B cell (primary cell): ENCODE measurements at regions not wholly inside any gene's neighbourhood (a gene's known extent, or its start where the extent isn't known, plus 50 kb on each side); places are given as distances from the start of the nearest gene placed in this dataset.

Experiments used
- ATAC-seq: fragments of 200-7000 bp; cut with Tn5 transposase; one replicate; pipeline ENCODE4 v1.10.0; 2021; ENCODE audit warnings: low read depth, mild to moderate bottlenecking, moderate number of reproducible peaks, moderate library complexity
- CTCF ChIA-PET: fragments of 350-600 bp; sonication (Branson Sonifier 250); formaldehyde crosslinking; loops from one replicate; lab custom pipeline; 2021; ENCODE audit warnings: antibody characterized with exemption, inconsistent platforms; lab: Charles Lee
- POLR2A ChIA-PET: fragments of 350-600 bp; sonication (Branson Sonifier 250); formaldehyde crosslinking; loops from one replicate; lab custom pipeline; 2021; ENCODE audit warnings: antibody characterized with exemption; lab: Charles Lee
- DNase-seq: peaks from one replicate; pipeline ENCODE4 v3.0.0; 2013
- H2AFZ ChIP-seq: 2 replicates; pipeline ENCODE4 v1.6.1; 2012; ENCODE audit warnings: mild to moderate bottlenecking, low read depth, low read length; ENCODE audit not compliant: insufficient read depth, poor library complexity, severe bottlenecking
- H3K27ac ChIP-seq, 2 donors: 1 replicate in 1 of 2; 2 replicates in 1 of 2; pipeline ENCODE4 v1.5.1; 2012 to 2013; ENCODE audit warnings: low read length in 2 of 2, mild to moderate bottlenecking in 2 of 2, moderate library complexity in 1 of 2
- H3K27me3 ChIP-seq, 4 experiments: fragments of 200-600 bp in 1 of 4; sonication (generic) in 1 of 4; replicated peaks in 1 of 4; 1 replicate in 2 of 4; 2 replicates in 2 of 4; pipeline versions ENCODE4 v1.6.1 to v1.7.0; 2013 to 2016; ENCODE audit warnings: low read length in 3 of 4, mild to moderate bottlenecking in 2 of 4, mixed read lengths in 1 of 4, moderate library complexity in 1 of 4; ENCODE audit not compliant: insufficient read depth in 4 of 4, control insufficient read depth in 3 of 4; ENCODE audit errors: control extremely low read depth in 1 of 4
- H3K36me3 ChIP-seq, 2 experiments: replicated peaks in 1 of 2; 1 replicate in 1 of 2; 2 replicates in 1 of 2; pipeline versions ENCODE4 v1.6.1 to v1.7.1; 2013; ENCODE audit warnings: low read length in 1 of 2; ENCODE audit not compliant: insufficient read depth in 2 of 2, control insufficient read depth in 1 of 2; ENCODE audit errors: control extremely low read depth in 1 of 2, extremely low read depth in 1 of 2
- H3K4me1 ChIP-seq, 2 donors: fragments of 200-600 bp in 1 of 2; sonication (generic) in 1 of 2; 1 replicate in 1 of 2; 2 replicates in 1 of 2; pipeline versions ENCODE4 v1.5.1 to v1.6.1; 2013 to 2017; ENCODE audit warnings: low read length in 2 of 2; ENCODE audit not compliant: control insufficient read depth in 2 of 2, insufficient read depth in 2 of 2
- H3K4me2 ChIP-seq: replicated peaks from 2 replicates; pipeline ENCODE3; 2012; ENCODE audit warnings: mild to moderate bottlenecking, low read depth, low read length; ENCODE audit not compliant: poor library complexity, severe bottlenecking
- H3K4me3 ChIP-seq, 5 experiments: fragments of 200-600 bp in 1 of 5; sonication (generic) in 1 of 5; 1 replicate in 3 of 5; 2 replicates in 2 of 5; pipeline versions ENCODE4 v1.5.1 to v1.7.0; 2011 to 2016; ENCODE audit warnings: low read length in 4 of 5, mild to moderate bottlenecking in 4 of 5, low read depth in 2 of 5, control low read depth in 1 of 5, moderate library complexity in 1 of 5; ENCODE audit not compliant: insufficient read depth in 1 of 5; ENCODE audit errors: control extremely low read depth in 1 of 5, extremely low read depth in 1 of 5
- H3K79me2 ChIP-seq: fragments of 200-600 bp; sonication (generic); one replicate; pipeline ENCODE4 v1.6.0; 2016; ENCODE audit warnings: low read length; ENCODE audit not compliant: control insufficient read depth, insufficient read depth
- H3K9ac ChIP-seq: fragments of 200-600 bp; sonication (generic); 2 replicates; pipeline ENCODE4 v1.6.1; 2017; ENCODE audit warnings: mild to moderate bottlenecking, low read length, moderate library complexity
- H3K9me3 ChIP-seq, 3 donors: one replicate each; pipeline versions ENCODE4 v1.6.1 to v1.7.1; 2013; ENCODE audit warnings: low read length in 2 of 3; ENCODE audit not compliant: control insufficient read depth in 2 of 3, insufficient read depth in 1 of 3; ENCODE audit errors: control extremely low read depth in 1 of 3
- H4K20me1 ChIP-seq: 2 replicates; pipeline ENCODE4 v1.6.0; 2012; ENCODE audit warnings: mild to moderate bottlenecking, low read length; ENCODE audit not compliant: insufficient read depth, control insufficient read depth, poor library complexity, severe bottlenecking
- H3K27ac Mint-ChIP-seq: one replicate; pipeline ENCODE4 v1.8.0; 2021; ENCODE audit warnings: mixed read lengths
- H3K27me3 Mint-ChIP-seq: one replicate; pipeline ENCODE4 v1.8.0; 2021; ENCODE audit warnings: mixed read lengths
- H3K4me1 Mint-ChIP-seq: one replicate; pipeline ENCODE4 v1.8.0; 2021; ENCODE audit warnings: mixed read lengths
- H3K4me3 Mint-ChIP-seq: one replicate; pipeline ENCODE4 v1.8.0; 2021; ENCODE audit warnings: mixed read lengths
- H3K9me3 Mint-ChIP-seq: one replicate; pipeline ENCODE4 v1.8.0; 2022; ENCODE audit warnings: mixed read lengths; ENCODE audit not compliant: insufficient read depth
- EZH2 ChIP-seq: IDR thresholded peaks from 2 replicates; pipeline ENCODE4 v1.6.1; 2012; ENCODE audit warnings: borderline replicate concordance, low read depth, mild to moderate bottlenecking, moderate library complexity, low read length; ENCODE audit not compliant: insufficient read depth, poor library complexity, severe bottlenecking
- WGBS: methylation state at CpG from one replicate; pipeline ENCODE4 v1.1.5; 2013; ENCODE audit warnings: missing lambda C conversion rate; ENCODE audit not compliant: insufficient coverage; 5-methylcytosine and 5-hydroxymethylcytosine counted together
- intact Hi-C: fragments of 100-400 bp; cut with micrococcal nuclease; formaldehyde crosslinking; loops from one replicate; pipeline ENCODE4 v1.10.0; 2022
- TF ChIP-seq, protein P1 (sequence below): fragments of 200-600 bp; IDR thresholded peaks from one replicate; pipeline ENCODE4 v1.8.0; 2022; ENCODE audit warnings: antibody characterized with exemption, mild to moderate bottlenecking

DNA sequence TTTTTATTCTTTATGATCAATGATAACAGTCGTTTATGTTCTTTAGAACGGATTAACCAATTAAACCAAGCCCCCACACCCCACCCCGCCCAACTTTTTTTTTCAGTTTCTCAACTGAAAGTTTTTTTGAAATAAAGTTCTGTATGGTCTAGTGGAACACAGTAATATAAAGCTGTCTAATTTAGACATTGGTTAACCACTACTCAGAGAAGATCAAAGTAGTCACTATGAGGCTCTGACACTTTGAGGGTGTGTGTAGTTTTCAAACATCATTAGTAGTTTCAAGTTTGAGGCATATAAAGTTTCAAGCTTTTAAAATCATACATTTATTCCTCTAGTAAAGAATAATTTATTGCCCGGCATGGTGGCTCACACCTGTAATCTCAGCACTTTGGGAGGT is 413.2 kb downstream of the EFNB2 start:
- Histone ChIP-seq H3K36me3 (no peaks in the 10 kb centered on the region), H3K4me2 (no peak overlapping the region), H3K9ac (no peak overlapping the region), H3K27ac (no peak overlapping the region), H3K4me3 (no peak overlapping the region), H3K4me1 (no peaks in the 10 kb centered on the region), H3K9me3 (peaks cover 0 to 9% (median 0%) of the 10 kb centered on the region in 3 donors), H4K20me1 (no peaks in the 10 kb centered on the region), H3K79me2 (no peaks in the 10 kb centered on the region), H3K27me3 (no peaks in the 10 kb centered on the region), H2AFZ (no peak overlapping the region)
- Mint-ChIP-seq H3K27me3 (no peaks in the 10 kb centered on the region), H3K4me3 (no peak overlapping the region), H3K27ac (no peak overlapping the region), H3K4me1 (no peaks in the 10 kb centered on the region), H3K9me3 (no peaks in the 10 kb centered on the region)
- CTCF ChIA-PET: no interaction called here
- POLR2A ChIA-PET: no interaction called here
- TF ChIP-seq EZH2: no peak
- TF ChIP-seq, protein P1, sequence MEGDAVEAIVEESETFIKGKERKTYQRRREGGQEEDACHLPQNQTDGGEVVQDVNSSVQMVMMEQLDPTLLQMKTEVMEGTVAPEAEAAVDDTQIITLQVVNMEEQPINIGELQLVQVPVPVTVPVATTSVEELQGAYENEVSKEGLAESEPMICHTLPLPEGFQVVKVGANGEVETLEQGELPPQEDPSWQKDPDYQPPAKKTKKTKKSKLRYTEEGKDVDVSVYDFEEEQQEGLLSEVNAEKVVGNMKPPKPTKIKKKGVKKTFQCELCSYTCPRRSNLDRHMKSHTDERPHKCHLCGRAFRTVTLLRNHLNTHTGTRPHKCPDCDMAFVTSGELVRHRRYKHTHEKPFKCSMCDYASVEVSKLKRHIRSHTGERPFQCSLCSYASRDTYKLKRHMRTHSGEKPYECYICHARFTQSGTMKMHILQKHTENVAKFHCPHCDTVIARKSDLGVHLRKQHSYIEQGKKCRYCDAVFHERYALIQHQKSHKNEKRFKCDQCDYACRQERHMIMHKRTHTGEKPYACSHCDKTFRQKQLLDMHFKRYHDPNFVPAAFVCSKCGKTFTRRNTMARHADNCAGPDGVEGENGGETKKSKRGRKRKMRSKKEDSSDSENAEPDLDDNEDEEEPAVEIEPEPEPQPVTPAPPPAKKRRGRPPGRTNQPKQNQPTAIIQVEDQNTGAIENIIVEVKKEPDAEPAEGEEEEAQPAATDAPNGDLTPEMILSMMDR: no peak
- DNase-seq (no peak), ATAC-seq (no peak)
- intact Hi-C loops: no loop called here
- WGBS: no CpG with 5 or more reads among the region's 4 CpGs

DNA sequence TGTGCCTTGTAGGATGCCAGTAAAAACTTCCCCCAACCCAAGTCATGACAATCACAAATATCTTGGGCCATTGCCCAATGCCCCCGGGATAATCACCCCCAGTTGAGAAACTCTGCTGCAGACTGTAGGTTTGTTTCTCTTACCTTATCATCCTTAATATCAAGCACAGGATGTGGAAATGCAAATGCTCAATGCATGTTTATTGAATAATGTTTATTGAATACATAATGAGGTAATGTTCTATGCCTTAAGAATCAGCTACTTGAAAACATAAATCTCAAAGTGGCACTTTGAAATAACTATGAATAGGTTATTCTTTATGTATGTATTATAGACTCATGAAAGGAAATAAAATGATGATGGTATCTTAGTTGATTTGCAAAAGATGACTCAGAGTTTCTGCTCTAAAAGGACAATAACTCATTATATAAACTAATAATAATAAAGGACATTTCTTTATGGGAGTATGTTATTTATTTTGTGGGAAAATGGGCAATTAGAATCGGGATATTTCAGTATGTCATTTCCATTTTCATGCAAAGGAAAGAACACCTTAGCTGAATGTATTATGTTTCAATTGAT is 414.2 kb downstream of the EFNB2 start:
- H3K4me1 ChIP-seq: no peaks in the 10 kb centered on the region
- ChIA-PET CTCF (no interaction called here), POLR2A (no interaction called here)
- DNase-seq (no peak), ATAC-seq (no peak)
- H3K27ac ChIP-seq: no peak overlapping the region
- H2AFZ ChIP-seq: no peak overlapping the region
- H3K36me3 ChIP-seq: no peaks in the 10 kb centered on the region
- no peaks in the 10 kb centered on the region for H3K27me3 ChIP-seq
- no peak overlapping the region for H3K4me3 Mint-ChIP-seq
- no peaks in the 10 kb centered on the region for H3K27me3 Mint-ChIP-seq
- no peaks in the 10 kb centered on the region for H3K9me3 Mint-ChIP-seq
- no peaks in the 10 kb centered on the region for H4K20me1 ChIP-seq
- H3K4me1 Mint-ChIP-seq: no peaks in the 10 kb centered on the region
- no peaks in the 10 kb centered on the region for H3K79me2 ChIP-seq
- TF ChIP-seq, protein P1: no peak
- no peak for TF ChIP-seq EZH2
- WGBS: no CpG with 5 or more reads among the region's 2 CpGs
- no peak overlapping the region for H3K27ac Mint-ChIP-seq
- intact Hi-C loops: no loop called here
- H3K9ac ChIP-seq: no peak overlapping the region
- H3K4me2 ChIP-seq: no peak overlapping the region
- H3K9me3 ChIP-seq: peaks cover 0 to 9% (median 0%) of the 10 kb centered on the region in 3 donors
- no peak overlapping the region for H3K4me3 ChIP-seq
